ENCODE measurements at regions not wholly inside any gene's neighbourhood (a gene's known extent, or its start where the extent isn't known, plus 50 kb on each side); places are given as distances from the start of the nearest gene placed in this dataset.

DNA sequence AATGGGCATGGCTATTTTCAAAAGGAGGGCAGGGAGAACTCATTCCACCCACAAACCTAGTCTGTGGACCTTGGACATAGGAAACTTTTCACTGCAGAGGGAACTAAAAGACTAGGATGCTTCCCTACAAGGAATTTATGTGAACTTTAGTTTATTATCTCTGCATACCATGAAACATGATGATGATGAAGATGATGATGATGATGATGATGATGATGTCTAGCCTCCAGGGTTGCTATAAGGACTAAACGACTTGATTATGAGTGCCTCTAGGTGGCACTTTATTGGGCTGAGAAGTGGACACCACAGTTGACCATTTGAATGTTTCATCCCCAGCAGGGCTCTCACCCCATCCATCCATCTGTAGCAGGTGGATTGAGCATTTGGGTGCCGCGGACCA lies 260.0 kb upstream of the TCF4 start:
- Histone ChIP-seq H3K4ac (ENCODE audit: low read depth, low read length) (no peak overlapping the region), H3K4me2 (ENCODE audit: insufficient read depth, insufficient read length, low read length) (no peak overlapping the region), H4K8ac (replicated peaks; ENCODE audit: insufficient read length, low read depth, low read length) (no peak overlapping the region), H2BK12ac (ENCODE audit: insufficient read length, low read depth, low read length) (no peak overlapping the region), H4K20me1 (ENCODE audit: control insufficient read depth, insufficient read depth, insufficient read length) (no peaks in the 10 kb centered on the region), H3K27ac (ENCODE audit: insufficient read length, low read depth, low read length) (no peak overlapping the region), H4K91ac (ENCODE audit: insufficient read length, low read depth, low read length) (no peak overlapping the region), H3T11ph (ENCODE audit: low read length) (no peak overlapping the region), H3K9ac (ENCODE audit: extremely low read depth, insufficient read length, low read length) (no peak overlapping the region), H3K9me3 (ENCODE audit: control insufficient read depth, low read depth, low read length) (no peaks in the 10 kb centered on the region), H3K23ac (ENCODE audit: insufficient read length, low read depth, low read length) (no peak overlapping the region), H3K56ac (ENCODE audit: insufficient read length, low read depth, low read length) (no peak overlapping the region), H3K23me2 (ENCODE audit: insufficient read length, low read depth, low read length, poor library complexity, severe bottlenecking) (no peaks in the 10 kb centered on the region), H3K79me1 (ENCODE audit: insufficient read depth, low read depth, low read length, poor library complexity, severe bottlenecking) (no peaks in the 10 kb centered on the region), H2AFZ (ENCODE audit: low read length) (no peak overlapping the region), H2BK120ac (ENCODE audit: low read depth, low read length, poor library complexity, severe bottlenecking) (no peak overlapping the region), H2BK15ac (ENCODE audit: low read depth, low read length) (no peak overlapping the region), H2BK20ac (ENCODE audit: low read depth, low read length, poor library complexity, severe bottlenecking) (no peak overlapping the region), H3K27me3 (ENCODE audit: insufficient read depth, low read length) (no peaks in the 10 kb centered on the region), H2BK5ac (ENCODE audit: insufficient read length, low read length) (no peak overlapping the region), H3K14ac (ENCODE audit: insufficient read depth, low read length) (no peak overlapping the region), H4K5ac (ENCODE audit: insufficient read length, low read depth, low read length) (no peak overlapping the region), H3K4me1 (ENCODE audit: insufficient read depth, low read length) (no peaks in the 10 kb centered on the region), H2AK5ac (ENCODE audit: insufficient read length, low read length) (no peak overlapping the region), H3K18ac (ENCODE audit: insufficient read length, low read depth, low read length) (no peak overlapping the region), H3K79me2 (ENCODE audit: insufficient read depth, low read length) (no peaks in the 10 kb centered on the region)
- no CpG with 5 or more reads among the region's 3 CpGs for WGBS (ENCODE audit: extremely low coverage, insufficient read length, low lambda C conversion rate)
- peaks cover 0 to 4% of the 10 kb centered on the region in 2 experiments; a peak in 1 of 4 replicates for H3K4me1 Mint-ChIP-seq
- H3K27ac Mint-ChIP-seq, result no peak overlapping the region
- DNase-seq, result no peak
- H3K27me3 Mint-ChIP-seq (ENCODE audit: low read depth), result no peaks in the 10 kb centered on the region
- no peak overlapping the region for H3K4me3 Mint-ChIP-seq
- TF ChIP-seq, protein P1, sequence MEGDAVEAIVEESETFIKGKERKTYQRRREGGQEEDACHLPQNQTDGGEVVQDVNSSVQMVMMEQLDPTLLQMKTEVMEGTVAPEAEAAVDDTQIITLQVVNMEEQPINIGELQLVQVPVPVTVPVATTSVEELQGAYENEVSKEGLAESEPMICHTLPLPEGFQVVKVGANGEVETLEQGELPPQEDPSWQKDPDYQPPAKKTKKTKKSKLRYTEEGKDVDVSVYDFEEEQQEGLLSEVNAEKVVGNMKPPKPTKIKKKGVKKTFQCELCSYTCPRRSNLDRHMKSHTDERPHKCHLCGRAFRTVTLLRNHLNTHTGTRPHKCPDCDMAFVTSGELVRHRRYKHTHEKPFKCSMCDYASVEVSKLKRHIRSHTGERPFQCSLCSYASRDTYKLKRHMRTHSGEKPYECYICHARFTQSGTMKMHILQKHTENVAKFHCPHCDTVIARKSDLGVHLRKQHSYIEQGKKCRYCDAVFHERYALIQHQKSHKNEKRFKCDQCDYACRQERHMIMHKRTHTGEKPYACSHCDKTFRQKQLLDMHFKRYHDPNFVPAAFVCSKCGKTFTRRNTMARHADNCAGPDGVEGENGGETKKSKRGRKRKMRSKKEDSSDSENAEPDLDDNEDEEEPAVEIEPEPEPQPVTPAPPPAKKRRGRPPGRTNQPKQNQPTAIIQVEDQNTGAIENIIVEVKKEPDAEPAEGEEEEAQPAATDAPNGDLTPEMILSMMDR (conservative IDR thresholded peaks at IDR 0.05), result no peak
- H3K9me3 Mint-ChIP-seq, result no peaks in the 10 kb centered on the region
- H3K36me3 Mint-ChIP-seq (ENCODE audit: insufficient read depth in 1 of 3, low read depth in 3 of 3), result no peaks in the 10 kb centered on the region
